ENCODE measurements at regions not wholly inside any gene's neighbourhood (a gene's known extent, or its start where the extent isn't known, plus 50 kb on each side); places are given as distances from the start of the nearest gene placed in this dataset.

DNA sequence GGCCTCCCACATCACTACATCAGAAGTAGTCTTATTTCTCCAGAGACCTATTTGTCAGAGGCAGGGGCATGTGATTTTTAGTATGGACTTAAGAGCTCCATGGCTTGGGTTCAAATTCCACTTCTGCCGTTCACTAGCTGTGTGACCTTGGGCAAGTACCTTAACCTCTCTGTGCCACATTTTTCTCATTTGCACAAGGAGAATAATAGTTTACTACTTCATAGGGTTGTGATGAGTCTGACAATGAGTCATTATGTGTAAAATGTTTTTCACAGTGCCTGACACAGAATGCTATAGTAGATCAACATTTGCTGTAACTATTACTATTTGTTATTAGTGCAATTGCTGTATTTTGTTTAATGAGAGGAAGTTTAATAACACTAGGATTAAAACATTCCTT, 200.6 kb downstream of the PRDM2 start:
- Histone ChIP-seq H3K4ac (ENCODE audit: low read depth, low read length) (no peak overlapping the region), H2BK15ac (replicated peaks; ENCODE audit: low read depth) (no peak overlapping the region), H3K79me1 (ENCODE audit: low read length) (no peaks in the 10 kb centered on the region), H3K4me1 (ENCODE audit: control insufficient read depth, low read depth, low read length) (no peaks in the 10 kb centered on the region), H3K36me3 (ENCODE audit: control insufficient read depth, insufficient read depth, low read length) (no peaks in the 10 kb centered on the region), H3K4me2 (ENCODE audit: low read length) (no peak overlapping the region), H3K27me3 (ENCODE audit: insufficient read depth, low read length, poor library complexity) (peaks cover 2% of the 10 kb centered on the region), H4K8ac (ENCODE audit: low read depth, low read length) (no peak overlapping the region), H2BK120ac (ENCODE audit: low read depth, low read length) (no peak overlapping the region), H2BK5ac (ENCODE audit: low read length) (no peak overlapping the region), H3K79me2 (ENCODE audit: control insufficient read depth, insufficient read depth, low read length) (no peaks in the 10 kb centered on the region), H3K56ac (ENCODE audit: low read length) (no peak overlapping the region), H3K23ac (ENCODE audit: low read length) (no peak overlapping the region), H3K4me3 (ENCODE audit: low read length) (no peak overlapping the region), H3K9ac (ENCODE audit: low read length) (no peak overlapping the region), H3K18ac (ENCODE audit: low read length) (no peak overlapping the region), H2AK5ac (ENCODE audit: low read length) (no peak overlapping the region), H4K5ac (ENCODE audit: low read length) (no peak overlapping the region), H3K27ac (ENCODE audit: low read depth, low read length) (no peak overlapping the region)
- DNase-seq = no peak
- WGBS (ENCODE audit: extremely low coverage, insufficient coverage, low lambda C conversion rate) = no CpG with 5 or more reads among the region's 1 CpG

GRCh38 chr1:13901039-13901438, 201.1 kb downstream of the PRDM2 start:
- H3K23ac ChIP-seq (ENCODE audit: low read length) = no peak overlapping the region
- WGBS (ENCODE audit: extremely low coverage, insufficient coverage, low lambda C conversion rate) = no CpG with 5 or more reads among the region's 10 CpGs

DNA sequence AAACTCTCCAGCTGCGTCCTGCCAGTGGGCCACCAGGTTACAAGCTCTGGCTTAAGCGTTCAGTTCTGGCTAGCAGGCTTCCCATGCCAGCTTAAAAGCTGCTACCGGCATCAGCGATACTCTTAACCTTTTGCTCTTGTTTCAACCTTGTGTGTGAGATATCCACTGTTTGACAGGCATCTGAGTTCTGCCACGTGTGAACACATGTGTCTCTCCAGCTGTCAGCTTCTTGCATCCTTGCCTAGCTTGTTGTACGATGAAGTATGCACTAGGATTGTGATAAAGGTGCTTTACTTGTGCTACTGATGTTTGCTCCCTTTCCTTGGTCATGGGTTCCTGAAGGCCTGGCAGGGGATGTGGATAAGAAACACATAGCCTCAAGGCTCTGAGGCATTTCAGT, 201.6 kb downstream of the PRDM2 start:
- Histone ChIP-seq H3K27ac (ENCODE audit: low read depth, low read length) (no peak overlapping the region), H3K36me3 (ENCODE audit: control insufficient read depth, insufficient read depth, low read length) (no peaks in the 10 kb centered on the region), H2AK5ac (ENCODE audit: low read length) (no peak overlapping the region), H3K27me3 (ENCODE audit: insufficient read depth, low read length, poor library complexity) (peaks cover 2% of the 10 kb centered on the region), H3K9ac (ENCODE audit: low read length) (no peak overlapping the region), H2BK15ac (replicated peaks; ENCODE audit: low read depth) (no peak overlapping the region), H3K4me2 (ENCODE audit: low read length) (no peak overlapping the region), H3K4me1 (ENCODE audit: control insufficient read depth, low read depth, low read length) (no peaks in the 10 kb centered on the region), H3K56ac (ENCODE audit: low read length) (no peak overlapping the region), H3K18ac (ENCODE audit: low read length) (no peak overlapping the region), H2BK5ac (ENCODE audit: low read length) (no peak overlapping the region), H4K5ac (ENCODE audit: low read length) (no peak overlapping the region), H3K79me2 (ENCODE audit: control insufficient read depth, insufficient read depth, low read length) (no peaks in the 10 kb centered on the region), H3K79me1 (ENCODE audit: low read length) (no peaks in the 10 kb centered on the region), H4K8ac (ENCODE audit: low read depth, low read length) (no peak overlapping the region), H2BK120ac (ENCODE audit: low read depth, low read length) (no peak overlapping the region), H3K23ac (ENCODE audit: low read length) (no peak overlapping the region), H3K4me3 (ENCODE audit: low read length) (no peak overlapping the region), H3K4ac (ENCODE audit: low read depth, low read length) (no peak overlapping the region)
- no CpG with 5 or more reads among the region's 6 CpGs for whole genome bisulfite sequencing (ENCODE audit: extremely low coverage, insufficient coverage, low lambda C conversion rate)
- DNase-seq = no peak

More at GRCh38 chr1:13901039-13901438, 201.1 kb downstream of the PRDM2 start:
- peaks cover 2% of the 10 kb centered on the region for H3K27me3 ChIP-seq (ENCODE audit: insufficient read depth, low read length, poor library complexity)
- no peaks in the 10 kb centered on the region for H3K4me1 ChIP-seq (ENCODE audit: control insufficient read depth, low read depth, low read length)
- no peak overlapping the region for H3K4me3 ChIP-seq (ENCODE audit: low read length)
- no peak overlapping the region for H4K5ac ChIP-seq (ENCODE audit: low read length)
- no peak overlapping the region for H3K9ac ChIP-seq (ENCODE audit: low read length)
- no peak overlapping the region for H3K4me2 ChIP-seq (ENCODE audit: low read length)
- H2BK5ac ChIP-seq (ENCODE audit: low read length) = no peak overlapping the region
- H3K56ac ChIP-seq (ENCODE audit: low read length) = no peak overlapping the region
- H3K79me1 ChIP-seq (ENCODE audit: low read length) = no peaks in the 10 kb centered on the region
- H3K79me2 ChIP-seq (ENCODE audit: control insufficient read depth, insufficient read depth, low read length) = no peaks in the 10 kb centered on the region
- DNase-seq = no peak
- H3K18ac ChIP-seq (ENCODE audit: low read length) = no peak overlapping the region
- H3K4ac ChIP-seq (ENCODE audit: low read depth, low read length) = no peak overlapping the region
- no peak overlapping the region for H2BK15ac ChIP-seq (replicated peaks; ENCODE audit: low read depth)
- H2AK5ac ChIP-seq (ENCODE audit: low read length) = no peak overlapping the region
- H3K27ac ChIP-seq (ENCODE audit: low read depth, low read length) = no peak overlapping the region
- no peak overlapping the region for H2BK120ac ChIP-seq (ENCODE audit: low read depth, low read length)
- no peaks in the 10 kb centered on the region for H3K36me3 ChIP-seq (ENCODE audit: control insufficient read depth, insufficient read depth, low read length)
- H4K8ac ChIP-seq (ENCODE audit: low read depth, low read length) = no peak overlapping the region

- no peak overlapping the region for H3K18ac ChIP-seq (ENCODE audit: low read length)
- no peak overlapping the region for H3K4me3 ChIP-seq (ENCODE audit: low read length)
- H3K27ac ChIP-seq (ENCODE audit: low read depth, low read length) = no peak overlapping the region
- no peak for DNase-seq
- no peak overlapping the region for H2AK5ac ChIP-seq (ENCODE audit: low read length)
- H3K36me3 ChIP-seq (ENCODE audit: control insufficient read depth, insufficient read depth, low read length) = no peaks in the 10 kb centered on the region
- no peaks in the 10 kb centered on the region for H3K79me2 ChIP-seq (ENCODE audit: control insufficient read depth, insufficient read depth, low read length)
- no peaks in the 10 kb centered on the region for H3K79me1 ChIP-seq (ENCODE audit: low read length)
- H4K5ac ChIP-seq (ENCODE audit: low read length) = no peak overlapping the region
- no CpG with 5 or more reads among the region's 3 CpGs for WGBS (ENCODE audit: extremely low coverage, insufficient coverage, low lambda C conversion rate)
- no peak overlapping the region for H3K56ac ChIP-seq (ENCODE audit: low read length)
- H4K8ac ChIP-seq (ENCODE audit: low read depth, low read length) = no peak overlapping the region
- H3K9ac ChIP-seq (ENCODE audit: low read length) = no peak overlapping the region
- no peak overlapping the region for H3K4me2 ChIP-seq (ENCODE audit: low read length)
- H2BK5ac ChIP-seq (ENCODE audit: low read length) = no peak overlapping the region
- H3K4ac ChIP-seq (ENCODE audit: low read depth, low read length) = no peak overlapping the region
- H3K27me3 ChIP-seq (ENCODE audit: insufficient read depth, low read length, poor library complexity) = no peaks in the 10 kb centered on the region
- H3K4me1 ChIP-seq (ENCODE audit: control insufficient read depth, low read depth, low read length) = no peaks in the 10 kb centered on the region
- H3K23ac ChIP-seq (ENCODE audit: low read length) = no peak overlapping the region
- no peak overlapping the region for H2BK15ac ChIP-seq (replicated peaks; ENCODE audit: low read depth)
- H2BK120ac ChIP-seq (ENCODE audit: low read depth, low read length) = no peak overlapping the region
Measured at GRCh38 chr1:13908128-13908527, 208.1 kb downstream of the PRDM2 start.

DNA sequence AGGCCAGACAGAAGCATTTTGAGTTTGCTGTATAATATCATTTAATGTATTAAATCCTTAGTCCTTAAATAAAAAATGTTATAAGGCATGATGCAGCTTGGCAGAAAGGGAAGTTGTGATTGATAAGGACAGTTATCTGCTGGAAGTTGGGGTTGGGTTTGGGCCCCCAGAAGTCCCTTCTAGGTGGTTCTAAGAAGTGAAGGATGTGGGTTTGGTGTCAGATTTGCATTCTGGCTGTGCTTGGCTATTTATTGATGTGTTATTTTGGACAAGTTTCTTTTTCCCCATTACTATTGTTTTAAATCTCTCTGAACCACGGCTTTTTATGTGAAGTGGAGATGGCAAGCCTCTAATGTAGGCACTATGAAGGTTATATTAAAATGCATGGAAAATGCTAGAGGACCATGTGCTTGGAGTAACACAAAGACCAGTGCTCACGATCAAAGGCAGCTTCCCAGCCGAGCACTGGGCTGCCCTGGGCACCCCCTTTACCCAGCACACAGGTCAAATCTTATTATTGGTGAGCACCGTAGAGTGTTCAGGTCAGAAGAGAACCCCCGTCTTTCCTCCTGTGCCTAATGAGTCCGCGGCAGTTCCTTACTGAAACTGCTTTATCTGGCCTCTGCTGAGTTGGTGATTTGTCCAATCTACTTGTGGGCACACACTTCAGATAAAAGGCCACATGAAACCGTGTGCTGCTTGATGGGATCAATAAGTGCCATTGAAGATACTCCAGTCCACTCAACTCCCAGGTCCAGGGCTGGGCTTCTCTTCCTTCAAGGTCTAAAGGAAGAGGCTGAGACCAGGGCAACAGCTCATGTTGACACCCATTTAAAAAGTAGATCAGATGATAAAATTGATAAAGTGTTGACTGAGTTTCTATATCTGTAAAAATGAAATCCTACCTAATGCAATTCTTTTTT, 212.0 kb downstream of the PRDM2 start:
- DNase-seq = no peak
- H3K27me3 ChIP-seq (ENCODE audit: insufficient read depth, low read length, poor library complexity) = no peaks in the 10 kb centered on the region
- no peak overlapping the region for H4K8ac ChIP-seq (ENCODE audit: low read depth, low read length)
- no peaks in the 10 kb centered on the region for H3K4me1 ChIP-seq (ENCODE audit: control insufficient read depth, low read depth, low read length)
- H3K27ac ChIP-seq (ENCODE audit: low read depth, low read length) = no peak overlapping the region
- no peak overlapping the region for H3K4me3 ChIP-seq (ENCODE audit: low read length)
- no CpG with 5 or more reads among the region's 8 CpGs for WGBS (ENCODE audit: extremely low coverage, insufficient coverage, low lambda C conversion rate)
- H3K79me2 ChIP-seq (ENCODE audit: control insufficient read depth, insufficient read depth, low read length) = no peaks in the 10 kb centered on the region
- H2BK15ac ChIP-seq (replicated peaks; ENCODE audit: low read depth) = no peak overlapping the region
- H2BK5ac ChIP-seq (ENCODE audit: low read length) = no peak overlapping the region
- no peak overlapping the region for H3K56ac ChIP-seq (ENCODE audit: low read length)
- H4K5ac ChIP-seq (ENCODE audit: low read length) = no peak overlapping the region
- no peak overlapping the region for H3K9ac ChIP-seq (ENCODE audit: low read length)
- no peak overlapping the region for H3K4me2 ChIP-seq (ENCODE audit: low read length)
- no peak overlapping the region for H2AK5ac ChIP-seq (ENCODE audit: low read length)
- no peak overlapping the region for H2BK120ac ChIP-seq (ENCODE audit: low read depth, low read length)
- no peak overlapping the region for H3K4ac ChIP-seq (ENCODE audit: low read depth, low read length)
- no peaks in the 10 kb centered on the region for H3K36me3 ChIP-seq (ENCODE audit: control insufficient read depth, insufficient read depth, low read length)
- H3K18ac ChIP-seq (ENCODE audit: low read length) = no peak overlapping the region
- H3K79me1 ChIP-seq (ENCODE audit: low read length) = no peaks in the 10 kb centered on the region
- H3K23ac ChIP-seq (ENCODE audit: low read length) = no peak overlapping the region

DNA sequence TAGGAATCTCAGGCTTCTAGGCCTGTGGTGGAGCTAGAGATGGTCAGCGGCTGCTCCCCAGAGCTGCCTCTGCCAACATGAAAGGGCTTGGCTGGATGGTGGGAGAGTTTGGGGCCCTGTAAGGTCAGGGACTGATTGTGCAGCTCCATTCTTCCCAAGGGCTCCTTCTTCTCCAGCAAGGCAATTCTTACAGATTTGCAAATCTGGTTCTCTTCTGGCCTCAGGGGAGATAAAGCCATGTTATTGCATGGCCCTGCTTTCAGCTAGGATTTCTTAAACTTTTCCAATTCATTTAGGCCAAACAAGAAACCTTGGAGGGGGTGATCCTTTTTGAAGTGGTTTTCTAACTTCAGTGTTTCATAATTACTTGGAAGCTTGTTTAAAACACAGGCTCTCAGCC, 213.4 kb downstream of the PRDM2 start:
- H3K4me1 ChIP-seq (ENCODE audit: control insufficient read depth, low read depth, low read length) = no peaks in the 10 kb centered on the region
- no peak overlapping the region for H3K9ac ChIP-seq (ENCODE audit: low read length)
- no peak overlapping the region for H4K5ac ChIP-seq (ENCODE audit: low read length)
- H2BK15ac ChIP-seq (replicated peaks; ENCODE audit: low read depth) = no peak overlapping the region
- no peak overlapping the region for H3K56ac ChIP-seq (ENCODE audit: low read length)
- H2AK5ac ChIP-seq (ENCODE audit: low read length) = no peak overlapping the region
- H2BK120ac ChIP-seq (ENCODE audit: low read depth, low read length) = no peak overlapping the region
- H3K23ac ChIP-seq (ENCODE audit: low read length) = no peak overlapping the region
- H3K18ac ChIP-seq (ENCODE audit: low read length) = no peak overlapping the region
- no peak overlapping the region for H3K27ac ChIP-seq (ENCODE audit: low read depth, low read length)
- H3K79me1 ChIP-seq (ENCODE audit: low read length) = no peaks in the 10 kb centered on the region
- no CpG with 5 or more reads among the region's 1 CpG for WGBS (ENCODE audit: extremely low coverage, insufficient coverage, low lambda C conversion rate)
- H3K4me3 ChIP-seq (ENCODE audit: low read length) = no peak overlapping the region
- H4K8ac ChIP-seq (ENCODE audit: low read depth, low read length) = no peak overlapping the region
- no peaks in the 10 kb centered on the region for H3K36me3 ChIP-seq (ENCODE audit: control insufficient read depth, insufficient read depth, low read length)
- no peak for DNase-seq
- no peaks in the 10 kb centered on the region for H3K79me2 ChIP-seq (ENCODE audit: control insufficient read depth, insufficient read depth, low read length)
- H3K4ac ChIP-seq (ENCODE audit: low read depth, low read length) = no peak overlapping the region
- H3K27me3 ChIP-seq (ENCODE audit: insufficient read depth, low read length, poor library complexity) = no peaks in the 10 kb centered on the region
- no peak overlapping the region for H2BK5ac ChIP-seq (ENCODE audit: low read length)
- H3K4me2 ChIP-seq (ENCODE audit: low read length) = no peak overlapping the region
